Fibroblast of lung (primary cell): ENCODE measurements at regions not wholly inside any gene's neighbourhood (a gene's known extent, or its start where the extent isn't known, plus 50 kb on each side); places are given as distances from the start of the nearest gene placed in this dataset.

Source experiments
- DNase-seq, 2 donors: peaks; one replicate each; pipeline versions ENCODE4 v3.0.0 to v3.0.0-alpha.2; 2010; ENCODE audit warnings: low read depth in 2 of 2
- H2AFZ ChIP-seq: 2 replicates; pipeline ENCODE4 v1.5.1; 2012; ENCODE audit warnings: low read length, control low read depth, inconsistent platforms
- H3K27ac ChIP-seq: 2 replicates; pipeline ENCODE4 v1.5.1; 2011; ENCODE audit warnings: low read length, control low read depth; ENCODE audit not compliant: insufficient read depth
- H3K27me3 ChIP-seq: 2 replicates; pipeline ENCODE4 v1.5.1; 2011; ENCODE audit warnings: mild to moderate bottlenecking, low read length; ENCODE audit not compliant: control insufficient read depth, insufficient read depth
- H3K36me3 ChIP-seq: 2 replicates; pipeline ENCODE4 v1.5.1; 2011; ENCODE audit warnings: low read length; ENCODE audit not compliant: control insufficient read depth, insufficient read depth
- H3K4me1 ChIP-seq: 2 replicates; pipeline ENCODE4 v1.5.1; 2011; ENCODE audit warnings: low read length; ENCODE audit not compliant: control insufficient read depth, insufficient read depth; ENCODE audit errors: extremely low read depth
- H3K4me2 ChIP-seq: 2 replicates; pipeline ENCODE4 v1.5.1; 2011; ENCODE audit warnings: low read length, control low read depth; ENCODE audit not compliant: insufficient read depth; ENCODE audit errors: extremely low read depth
- H3K4me3 ChIP-seq, 4 experiments: fragments of 200-600 bp in 1 of 4; sonication (generic) in 1 of 4; replicated peaks in 1 of 4; 2 replicates each; pipeline ENCODE4 v1.5.1; 2011 to 2016; ENCODE audit warnings: low read length in 4 of 4, low read depth in 3 of 4, mild to moderate bottlenecking in 3 of 4, control low read depth in 2 of 4, inconsistent platforms in 1 of 4, mixed read lengths in 1 of 4; ENCODE audit not compliant: insufficient read depth in 1 of 4; ENCODE audit errors: control extremely low read depth in 1 of 4
- H3K79me2 ChIP-seq: 2 replicates; pipeline ENCODE4 v1.5.1; 2012; ENCODE audit warnings: mild to moderate bottlenecking, low read length, inconsistent platforms; ENCODE audit not compliant: control insufficient read depth, insufficient read depth
- H3K9ac ChIP-seq: 2 replicates; pipeline ENCODE4 v1.5.1; 2011; ENCODE audit warnings: mild to moderate bottlenecking, low read length, control low read depth; ENCODE audit not compliant: insufficient read depth
- H3K9me3 ChIP-seq: 2 replicates; pipeline ENCODE4 v1.5.1; 2012; ENCODE audit warnings: low read depth, low read length; ENCODE audit not compliant: control insufficient read depth, insufficient read depth
- H4K20me1 ChIP-seq: 2 replicates; pipeline ENCODE4 v1.5.1; 2011; ENCODE audit warnings: low read length; ENCODE audit not compliant: control insufficient read depth, insufficient read depth; ENCODE audit errors: extremely low read depth
- CTCF ChIP-seq, 2 donors: IDR thresholded peaks in 1 of 2; conservative IDR thresholded peaks in 1 of 2; 1 replicate in 1 of 2; 2 replicates in 1 of 2; pipeline ENCODE4 v1.5.1; 2011 to 2012; ENCODE audit warnings: low read length in 2 of 2, control low read depth in 1 of 2, inconsistent platforms in 1 of 2, low read depth in 1 of 2, mild to moderate bottlenecking in 1 of 2
- EZH2 ChIP-seq: IDR thresholded peaks from 2 replicates; pipeline ENCODE4 v1.5.1; 2012; ENCODE audit warnings: low read length, control low read depth, mild to moderate bottlenecking; ENCODE audit errors: missing control alignments

- no peak overlapping the region for H3K4me3 ChIP-seq
- H3K27me3 ChIP-seq, result peaks cover 25% of the 10 kb centered on the region
- no peak overlapping the region for H3K9ac ChIP-seq
- no peaks in the 10 kb centered on the region for H3K36me3 ChIP-seq
- no peak overlapping the region for H2AFZ ChIP-seq
- no peak overlapping the region for H3K4me2 ChIP-seq
- H4K20me1 ChIP-seq, result no peaks in the 10 kb centered on the region
- H3K27ac ChIP-seq, result no peak overlapping the region
- no peaks in the 10 kb centered on the region for H3K4me1 ChIP-seq
- TF ChIP-seq CTCF (conservative IDR thresholded peaks at IDR 0.05 in 1 of 2, IDR thresholded peaks at IDR 0.05 in 1 of 2; ENCODE audit: low read depth in 1 of 2, low read length in 2 of 2) (no peak), EZH2 (no peak)
- DNase-seq, result no peak
- no peaks in the 10 kb centered on the region for H3K9me3 ChIP-seq
- H3K79me2 ChIP-seq, result no peaks in the 10 kb centered on the region
Measured at GRCh38 chr5:176724472-176724871, 77.2 kb downstream of the TSPAN17 start.

- Histone ChIP-seq H3K4me3 (no peak overlapping the region), H3K27ac (no peak overlapping the region), H3K4me1 (no peaks in the 10 kb centered on the region), H3K9me3 (no peaks in the 10 kb centered on the region), H3K27me3 (peaks cover 28% of the 10 kb centered on the region), H3K36me3 (no peaks in the 10 kb centered on the region), H3K4me2 (no peak overlapping the region), H3K79me2 (no peaks in the 10 kb centered on the region), H3K9ac (no peak overlapping the region), H4K20me1 (no peaks in the 10 kb centered on the region), H2AFZ (no peak overlapping the region)
- no peak for TF ChIP-seq CTCF (conservative IDR thresholded peaks at IDR 0.05 in 1 of 2, IDR thresholded peaks at IDR 0.05 in 1 of 2; ENCODE audit: low read depth in 1 of 2, low read length in 2 of 2)
- no peak for TF ChIP-seq EZH2
- DNase-seq, result no peak
Measured at GRCh38 chr5:176725521-176726280, 78.4 kb downstream of the TSPAN17 start.

GRCh38 chr5:176726746-176727527, 79.7 kb downstream of the TSPAN17 start:
- Histone ChIP-seq H3K9me3 (no peaks in the 10 kb centered on the region), H3K4me2 (no peak overlapping the region), H2AFZ (no peak overlapping the region), H3K27ac (no peak overlapping the region), H3K4me3 (no peak overlapping the region), H3K27me3 (peaks cover 39% of the 10 kb centered on the region), H3K4me1 (no peaks in the 10 kb centered on the region), H3K36me3 (no peaks in the 10 kb centered on the region), H3K79me2 (no peaks in the 10 kb centered on the region), H3K9ac (no peak overlapping the region), H4K20me1 (no peaks in the 10 kb centered on the region)
- TF ChIP-seq CTCF (conservative IDR thresholded peaks at IDR 0.05 in 1 of 2, IDR thresholded peaks at IDR 0.05 in 1 of 2; ENCODE audit: low read depth in 1 of 2, low read length in 2 of 2) (no peak), EZH2 (no peak)
- DNase-seq, result no peak
